ENCODE measurements at regions not wholly inside any gene's neighbourhood (a gene's known extent, or its start where the extent isn't known, plus 50 kb on each side); places are given as distances from the start of the nearest gene placed in this dataset.

- no peak for TF ChIP-seq CTCF (IDR thresholded peaks at IDR 0.05)
- H3K27ac ChIP-seq, result no peak overlapping the region
- no peak for DNase-seq (ENCODE audit: low spot score)
- H3K4me3 ChIP-seq, result no peak overlapping the region
Measured at GRCh38 chr14:48690349-48690748, 895.8 kb downstream of the RPS29 start.

- DNase-seq (ENCODE audit: low spot score), result no peak
- no peak for TF ChIP-seq CTCF (IDR thresholded peaks at IDR 0.05)
- no peak overlapping the region for H3K4me3 ChIP-seq
- H3K27ac ChIP-seq, result no peak overlapping the region
Measured at GRCh38 chr14:48686650-48687049, 899.5 kb downstream of the RPS29 start.

- H3K4me3 ChIP-seq, result no peak overlapping the region
- H3K27ac ChIP-seq, result no peak overlapping the region
- no peak for TF ChIP-seq CTCF (IDR thresholded peaks at IDR 0.05)
- no peak for DNase-seq (ENCODE audit: low spot score)
Measured at GRCh38 chr14:48672506-48672905, 913.7 kb downstream of the RPS29 start.

GRCh38 chr14:48670939-48671338, 915.2 kb downstream of the RPS29 start:
- H3K4me3 ChIP-seq, result no peak overlapping the region
- no peak overlapping the region for H3K27ac ChIP-seq
- no peak for DNase-seq (ENCODE audit: low spot score)
- no peak for TF ChIP-seq CTCF (IDR thresholded peaks at IDR 0.05)

GRCh38 chr14:48665077-48665784, 920.9 kb downstream of the RPS29 start:
- H3K27ac ChIP-seq, result no peak overlapping the region
- DNase-seq (ENCODE audit: low spot score), result no peak
- no peak for TF ChIP-seq CTCF (IDR thresholded peaks at IDR 0.05)
- H3K4me3 ChIP-seq, result no peak overlapping the region

GRCh38 chr14:48643241-48643640, 942.9 kb downstream of the RPS29 start:
- no peak for TF ChIP-seq CTCF (IDR thresholded peaks at IDR 0.05)
- Histone ChIP-seq H3K27ac (no peak overlapping the region), H3K4me3 (no peak overlapping the region)
- DNase-seq (ENCODE audit: low spot score), result no peak

GRCh38 chr14:48628870-48629269, 953.5 kb upstream of the MDGA2 start:
- DNase-seq (ENCODE audit: low spot score), result no peak

More at GRCh38 chr14:48628870-48629269, 953.5 kb upstream of the MDGA2 start:
- no peak overlapping the region for H3K4me3 ChIP-seq
- H3K27ac ChIP-seq, result no peak overlapping the region
- TF ChIP-seq CTCF (IDR thresholded peaks at IDR 0.05), result no peak

Measured in coronary artery (tissue), 2 donors.